ENCODE measurements at regions not wholly inside any gene's neighbourhood (a gene's known extent, or its start where the extent isn't known, plus 50 kb on each side); places are given as distances from the start of the nearest gene placed in this dataset.
A peak's percentile ranks its signal among the peaks of the same experiment; 100 is the strongest.

GRCh38 chr4:174069848-174070330 lies 213.6 kb downstream of the FBXO8 start:
- no peak for DNase-seq (ENCODE audit: low read depth in 2 of 2)
- no peak overlapping the region for H3K4me3 ChIP-seq (replicated peaks in 1 of 2; ENCODE audit: low read depth in 2 of 2, low read length in 2 of 2)
- TF ChIP-seq CTCF (IDR thresholded peaks at IDR 0.05; ENCODE audit: low read depth, low read length): no peak

GRCh38 chr4:174066611-174067205 lies 216.8 kb downstream of the FBXO8 start:
- TF ChIP-seq CTCF (IDR thresholded peaks at IDR 0.05; ENCODE audit: low read depth, low read length): no peak
- DNase-seq (ENCODE audit: low read depth in 2 of 2): peak in 1 of 2 donors; percentile 17

GRCh38 chr4:174062831-174063230 lies 220.6 kb downstream of the FBXO8 start:
- no peak overlapping the region for H3K4me3 ChIP-seq (replicated peaks in 1 of 2; ENCODE audit: low read depth in 2 of 2, low read length in 2 of 2)
- no peak for DNase-seq (ENCODE audit: low read depth in 2 of 2)
- TF ChIP-seq CTCF (IDR thresholded peaks at IDR 0.05; ENCODE audit: low read depth, low read length): no peak

More at GRCh38 chr4:174066611-174067205, 216.8 kb downstream of the FBXO8 start:
- H3K4me3 ChIP-seq (replicated peaks in 1 of 2; ENCODE audit: low read depth in 2 of 2, low read length in 2 of 2): no peak overlapping the region

- no peak for TF ChIP-seq CTCF (IDR thresholded peaks at IDR 0.05; ENCODE audit: low read depth, low read length)
- H3K4me3 ChIP-seq (replicated peaks in 1 of 2; ENCODE audit: low read depth in 2 of 2, low read length in 2 of 2): no peak overlapping the region
- peak in 1 of 2 donors; percentile 56 for DNase-seq (ENCODE audit: low read depth in 2 of 2)
Observed at GRCh38 chr4:174061026-174061425, 222.4 kb downstream of the FBXO8 start.

- peak; percentile 36 to 55 for DNase-seq (ENCODE audit: low read depth in 2 of 2)
- no peak for TF ChIP-seq CTCF (IDR thresholded peaks at IDR 0.05; ENCODE audit: low read depth, low read length)
- H3K4me3 ChIP-seq (replicated peaks in 1 of 2; ENCODE audit: low read depth in 2 of 2, low read length in 2 of 2): no peak overlapping the region
Observed at GRCh38 chr4:174058846-174059245, 224.6 kb downstream of the FBXO8 start.

GRCh38 chr4:174056959-174057358 lies 226.5 kb downstream of the FBXO8 start:
- DNase-seq (ENCODE audit: low read depth in 2 of 2): no peak
- no peak for TF ChIP-seq CTCF (IDR thresholded peaks at IDR 0.05; ENCODE audit: low read depth, low read length)
- H3K4me3 ChIP-seq (replicated peaks in 1 of 2; ENCODE audit: low read depth in 2 of 2, low read length in 2 of 2): no peak overlapping the region

- no peak for DNase-seq (ENCODE audit: low read depth in 2 of 2)
- H3K4me3 ChIP-seq (replicated peaks in 1 of 2; ENCODE audit: low read depth in 2 of 2, low read length in 2 of 2): no peak overlapping the region
- TF ChIP-seq CTCF (IDR thresholded peaks at IDR 0.05; ENCODE audit: low read depth, low read length): no peak
Observed at GRCh38 chr4:174055344-174055743, 228.1 kb downstream of the FBXO8 start.
